ENCODE measurements at regions not wholly inside any gene's neighbourhood (a gene's known extent, or its start where the extent isn't known, plus 50 kb on each side); places are given as distances from the start of the nearest gene placed in this dataset.

DNA sequence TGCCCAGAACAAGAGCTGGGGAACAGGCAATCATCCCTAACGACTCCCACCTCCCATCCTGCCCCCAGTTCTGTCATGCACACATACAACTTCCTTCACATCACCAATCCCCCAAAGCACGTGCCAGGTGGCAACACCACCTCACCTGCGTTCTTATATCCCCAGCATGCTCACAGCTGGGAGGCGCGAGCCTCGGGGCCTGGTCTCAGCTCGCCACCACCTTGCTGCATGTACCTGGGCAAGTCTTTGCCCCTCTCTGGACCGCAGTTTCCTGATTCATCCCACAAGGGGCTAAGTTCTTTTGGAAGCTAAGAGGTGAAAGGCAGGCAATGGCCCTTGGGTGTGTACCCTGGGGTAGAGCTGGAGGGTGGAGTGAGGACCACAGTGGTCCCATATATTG is 119.2 kb upstream of the PJA1 start:
- Histone ChIP-seq H3K9me3 (ENCODE audit: control insufficient read depth, low read length) (no peaks in the 10 kb centered on the region), H3K27me3 (replicated peaks; ENCODE audit: control insufficient read depth, insufficient read depth, low read length, poor library complexity, severe bottlenecking) (no peaks in the 10 kb centered on the region), H3K4me3 (ENCODE audit: insufficient read depth, low read depth, low read length, poor library complexity, severe bottlenecking) (no peak overlapping the region), H3K27ac (ENCODE audit: insufficient read depth, low read length, poor library complexity, severe bottlenecking) (no peak overlapping the region), H3K36me3 (ENCODE audit: control insufficient read depth, insufficient read depth, low read length) (no peaks in the 10 kb centered on the region), H3K4me1 (ENCODE audit: control insufficient read depth, insufficient read depth, low read length, poor library complexity, severe bottlenecking) (peaks cover 4% of the 10 kb centered on the region)
- DNase-seq, result no peak

DNA sequence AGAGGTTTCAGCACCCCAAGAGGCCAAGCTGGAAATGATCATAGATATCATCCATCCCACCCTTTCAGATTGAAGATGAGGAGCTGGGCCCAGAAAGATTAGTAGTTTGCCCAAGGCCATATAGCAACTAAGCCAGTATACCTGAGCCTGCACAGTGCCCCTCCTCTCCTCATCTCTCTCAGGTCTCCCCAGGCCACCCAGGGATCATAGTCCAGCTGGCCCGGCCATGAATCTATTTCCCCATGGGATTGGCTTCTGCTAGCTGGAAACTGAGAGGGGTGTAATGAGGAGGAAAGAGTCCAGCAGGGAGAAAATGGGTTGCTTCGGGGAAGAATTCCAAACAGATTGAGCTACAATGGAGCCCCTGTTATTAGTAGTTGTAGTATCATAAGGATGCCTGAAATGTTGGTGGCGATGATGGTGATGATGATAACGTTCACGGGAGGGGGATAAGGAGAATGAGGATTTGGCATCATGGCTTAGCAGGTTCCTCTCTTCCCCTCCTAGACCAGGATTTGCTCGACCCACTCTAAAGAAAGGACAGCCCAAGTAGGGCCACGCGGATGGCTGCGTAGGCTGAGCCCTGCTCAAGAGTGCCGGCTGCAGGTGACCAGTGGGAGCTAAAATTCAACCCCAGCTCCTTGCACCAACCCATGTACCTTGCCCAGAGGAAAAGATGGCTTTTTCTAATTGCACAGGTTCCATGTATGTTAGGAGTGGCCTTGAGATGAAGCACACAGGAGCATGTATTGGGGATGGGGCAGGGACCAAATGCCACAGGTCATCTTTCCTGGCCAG is 117.8 kb upstream of the PJA1 start:
- no peak for DNase-seq
- Histone ChIP-seq H3K4me1 (ENCODE audit: control insufficient read depth, insufficient read depth, low read length, poor library complexity, severe bottlenecking) (peaks cover 4% of the 10 kb centered on the region), H3K9me3 (ENCODE audit: control insufficient read depth, low read length) (no peaks in the 10 kb centered on the region), H3K36me3 (ENCODE audit: control insufficient read depth, insufficient read depth, low read length) (no peaks in the 10 kb centered on the region), H3K27ac (ENCODE audit: insufficient read depth, low read length, poor library complexity, severe bottlenecking) (no peak overlapping the region), H3K27me3 (replicated peaks; ENCODE audit: control insufficient read depth, insufficient read depth, low read length, poor library complexity, severe bottlenecking) (no peaks in the 10 kb centered on the region), H3K4me3 (ENCODE audit: insufficient read depth, low read depth, low read length, poor library complexity, severe bottlenecking) (no peak overlapping the region)

DNA sequence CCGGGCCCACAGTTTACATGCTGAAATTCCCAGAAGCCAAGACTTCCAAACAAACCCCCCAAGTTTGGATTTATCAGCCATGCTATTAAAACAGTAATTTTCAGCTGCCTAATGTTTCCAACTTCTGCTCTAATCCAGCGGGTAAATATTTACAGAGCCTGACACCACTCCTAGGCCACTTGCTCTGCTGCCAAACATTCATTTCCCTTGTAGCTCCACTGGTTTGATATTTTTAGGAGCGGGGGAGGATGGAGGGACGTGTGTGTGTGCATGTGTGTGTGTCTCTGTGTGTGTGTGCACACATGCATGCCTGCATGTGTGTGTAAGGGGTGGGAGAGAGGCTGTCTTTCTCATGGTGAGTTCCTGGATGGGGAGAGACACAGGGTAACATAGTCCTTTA is 115.7 kb upstream of the PJA1 start:
- Histone ChIP-seq H3K9me3 (ENCODE audit: control insufficient read depth, low read length) (no peaks in the 10 kb centered on the region), H3K4me3 (ENCODE audit: insufficient read depth, low read depth, low read length, poor library complexity, severe bottlenecking) (no peak overlapping the region)

DNA sequence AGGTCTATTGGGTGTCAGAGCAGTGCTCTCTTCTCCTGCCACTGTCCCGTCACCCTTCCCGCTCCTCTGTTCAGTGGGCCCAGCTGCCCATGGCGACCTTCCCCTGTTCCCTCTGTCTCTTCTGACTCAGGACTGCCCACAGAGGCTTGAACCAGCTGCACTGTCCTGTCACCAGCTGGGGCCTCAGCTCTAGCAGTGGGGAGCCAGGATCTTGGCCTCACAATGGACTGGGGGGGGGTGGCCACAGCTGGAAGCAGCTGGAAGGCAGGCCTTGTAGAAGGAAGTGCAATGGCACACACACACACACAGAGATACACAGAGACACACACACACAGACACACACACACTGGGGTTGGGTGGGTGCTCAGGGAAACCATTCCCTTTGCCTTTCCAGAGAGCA is 114.0 kb upstream of the PJA1 start:
- Histone ChIP-seq H3K9me3 (ENCODE audit: control insufficient read depth, low read length) (no peaks in the 10 kb centered on the region), H3K4me3 (ENCODE audit: insufficient read depth, low read depth, low read length, poor library complexity, severe bottlenecking) (no peak overlapping the region), H3K36me3 (ENCODE audit: control insufficient read depth, insufficient read depth, low read length) (no peaks in the 10 kb centered on the region), H3K27ac (ENCODE audit: insufficient read depth, low read length, poor library complexity, severe bottlenecking) (no peak overlapping the region), H3K4me1 (ENCODE audit: control insufficient read depth, insufficient read depth, low read length, poor library complexity, severe bottlenecking) (no peaks in the 10 kb centered on the region), H3K27me3 (replicated peaks; ENCODE audit: control insufficient read depth, insufficient read depth, low read length, poor library complexity, severe bottlenecking) (no peaks in the 10 kb centered on the region)
- DNase-seq, result no peak

More for the DNA sequence above, 115.7 kb upstream of the PJA1 start:
- no peak for DNase-seq
- no peaks in the 10 kb centered on the region for H3K36me3 ChIP-seq (ENCODE audit: control insufficient read depth, insufficient read depth, low read length)
- H3K27me3 ChIP-seq (replicated peaks; ENCODE audit: control insufficient read depth, insufficient read depth, low read length, poor library complexity, severe bottlenecking), result no peaks in the 10 kb centered on the region
- peaks cover 2% of the 10 kb centered on the region for H3K4me1 ChIP-seq (ENCODE audit: control insufficient read depth, insufficient read depth, low read length, poor library complexity, severe bottlenecking)
- no peak overlapping the region for H3K27ac ChIP-seq (ENCODE audit: insufficient read depth, low read length, poor library complexity, severe bottlenecking)

DNA sequence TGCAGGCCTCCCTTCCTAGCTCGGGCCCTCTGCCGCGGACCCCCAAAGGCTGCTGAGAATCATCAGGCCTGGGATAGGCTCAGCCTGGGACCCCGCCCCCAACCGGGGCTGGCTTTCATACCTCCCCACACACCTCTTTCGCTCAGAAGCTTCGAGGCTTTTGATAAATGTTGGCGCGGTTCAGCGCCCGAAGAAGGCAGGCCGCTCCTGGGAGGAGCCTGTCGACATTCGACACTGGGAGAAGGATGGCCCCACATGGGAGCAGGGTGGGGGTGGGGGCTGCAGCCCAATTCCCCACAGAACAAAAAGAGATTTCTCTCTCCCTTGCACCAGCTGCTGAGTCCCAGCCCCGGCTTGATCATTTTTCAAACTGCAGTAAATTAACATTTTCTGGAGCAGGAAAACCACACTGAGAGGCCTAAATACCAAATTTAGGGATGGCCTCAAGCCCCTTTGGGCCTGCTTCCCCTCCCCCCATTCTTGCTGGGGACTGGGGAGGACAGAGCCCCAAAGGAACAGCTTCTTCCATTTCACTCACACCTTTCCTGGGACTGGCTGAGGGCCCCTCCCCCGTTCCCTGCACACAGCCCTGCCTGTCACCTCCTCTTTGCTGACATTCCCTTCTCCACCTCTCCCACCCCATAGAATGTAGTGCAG is 112.9 kb upstream of the PJA1 start:
- no peaks in the 10 kb centered on the region for H3K9me3 ChIP-seq (ENCODE audit: control insufficient read depth, low read length)
- DNase-seq, result no peak
- no peaks in the 10 kb centered on the region for H3K4me1 ChIP-seq (ENCODE audit: control insufficient read depth, insufficient read depth, low read length, poor library complexity, severe bottlenecking)
- H3K36me3 ChIP-seq (ENCODE audit: control insufficient read depth, insufficient read depth, low read length), result no peaks in the 10 kb centered on the region
- H3K27me3 ChIP-seq (replicated peaks; ENCODE audit: control insufficient read depth, insufficient read depth, low read length, poor library complexity, severe bottlenecking), result no peaks in the 10 kb centered on the region
- H3K4me3 ChIP-seq (ENCODE audit: insufficient read depth, low read depth, low read length, poor library complexity, severe bottlenecking), result no peak overlapping the region
- H3K27ac ChIP-seq (ENCODE audit: insufficient read depth, low read length, poor library complexity, severe bottlenecking), result no peak overlapping the region

DNA sequence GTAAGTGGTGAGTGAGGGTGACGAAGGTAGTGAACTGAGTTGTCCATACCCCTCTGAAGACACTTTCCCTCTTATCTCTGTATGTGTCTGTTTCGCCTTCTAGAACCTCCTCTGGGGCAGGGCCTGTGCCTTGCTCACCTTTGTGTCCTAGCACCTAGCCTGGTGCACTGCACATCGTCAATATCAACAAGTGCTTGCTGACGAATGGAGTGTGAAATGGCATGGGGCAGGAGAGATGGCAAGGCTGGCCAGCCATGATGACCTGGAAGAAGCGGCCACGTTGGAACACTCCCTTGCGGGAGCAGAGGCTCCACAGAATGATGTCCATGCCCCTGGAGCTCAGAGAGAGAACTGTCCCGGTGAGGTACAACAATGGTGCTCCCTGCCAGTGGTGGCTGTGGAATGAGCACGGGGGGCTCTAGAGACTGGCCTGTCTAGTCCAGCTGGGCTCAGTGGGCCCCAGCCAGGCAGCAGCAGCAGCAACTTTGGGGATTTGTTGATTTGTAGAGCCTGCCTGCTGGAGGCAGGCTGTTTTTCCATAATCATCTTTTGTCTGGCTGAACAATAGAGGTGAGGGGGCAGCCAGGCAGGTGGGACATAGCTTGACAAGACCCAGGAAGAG is 112.2 kb upstream of the PJA1 start:
- DNase-seq, result no peak
- Histone ChIP-seq H3K4me3 (ENCODE audit: insufficient read depth, low read depth, low read length, poor library complexity, severe bottlenecking) (no peak overlapping the region), H3K27me3 (replicated peaks; ENCODE audit: control insufficient read depth, insufficient read depth, low read length, poor library complexity, severe bottlenecking) (no peaks in the 10 kb centered on the region), H3K9me3 (ENCODE audit: control insufficient read depth, low read length) (no peaks in the 10 kb centered on the region), H3K4me1 (ENCODE audit: control insufficient read depth, insufficient read depth, low read length, poor library complexity, severe bottlenecking) (no peaks in the 10 kb centered on the region), H3K36me3 (ENCODE audit: control insufficient read depth, insufficient read depth, low read length) (no peaks in the 10 kb centered on the region), H3K27ac (ENCODE audit: insufficient read depth, low read length, poor library complexity, severe bottlenecking) (no peak overlapping the region)

DNA sequence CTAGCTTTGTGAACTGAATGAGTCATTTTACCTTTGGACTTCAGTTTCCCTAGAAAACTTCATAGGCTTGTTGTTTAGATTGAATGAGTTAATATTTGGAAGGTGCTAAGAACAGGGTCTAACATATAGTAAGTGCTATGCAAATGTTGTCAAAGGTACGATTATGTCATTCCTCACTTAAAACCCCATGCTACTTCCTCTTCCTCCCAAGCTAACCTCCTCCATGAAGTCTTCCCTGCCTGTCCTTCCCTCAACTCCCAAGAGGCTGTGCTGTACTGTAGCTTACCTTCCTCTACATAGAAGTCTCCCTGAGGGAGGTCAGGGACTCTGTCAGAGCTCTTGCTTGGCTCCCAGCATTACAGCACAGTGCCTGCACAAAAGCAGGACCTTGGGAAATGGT is 103.4 kb upstream of the PJA1 start:
- no peaks in the 10 kb centered on the region for H3K4me1 ChIP-seq (ENCODE audit: control insufficient read depth, insufficient read depth, low read length, poor library complexity, severe bottlenecking)
- no peaks in the 10 kb centered on the region for H3K27me3 ChIP-seq (replicated peaks; ENCODE audit: control insufficient read depth, insufficient read depth, low read length, poor library complexity, severe bottlenecking)
- no peak for DNase-seq
- H3K27ac ChIP-seq (ENCODE audit: insufficient read depth, low read length, poor library complexity, severe bottlenecking), result no peak overlapping the region
- H3K9me3 ChIP-seq (ENCODE audit: control insufficient read depth, low read length), result no peaks in the 10 kb centered on the region
- no peak overlapping the region for H3K4me3 ChIP-seq (ENCODE audit: insufficient read depth, low read depth, low read length, poor library complexity, severe bottlenecking)
- H3K36me3 ChIP-seq (ENCODE audit: control insufficient read depth, insufficient read depth, low read length), result no peaks in the 10 kb centered on the region

DNA sequence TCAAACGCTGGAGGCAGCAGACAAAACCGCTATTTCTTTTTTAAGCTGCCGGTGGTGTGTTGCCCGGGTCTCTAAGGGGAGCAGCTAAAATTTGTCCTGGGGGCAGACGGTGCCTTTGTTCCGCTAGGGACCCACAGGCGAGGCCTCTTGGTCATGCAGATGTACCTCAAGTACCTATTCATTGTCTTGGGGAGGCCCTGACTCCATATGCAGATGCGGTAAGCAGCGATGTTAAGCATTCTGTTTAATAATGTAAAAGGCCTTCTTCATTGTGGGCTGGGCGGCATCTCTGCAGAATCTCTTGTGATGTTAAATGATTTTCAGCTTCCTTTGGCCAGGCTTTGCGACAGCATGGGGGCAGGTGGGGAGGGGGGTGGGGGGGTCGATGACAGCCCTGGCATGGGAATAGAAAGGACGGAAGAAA is 98.9 kb upstream of the PJA1 start:
- no peak overlapping the region for H3K4me3 ChIP-seq (ENCODE audit: insufficient read depth, low read depth, low read length, poor library complexity, severe bottlenecking)
- no peak overlapping the region for H3K27ac ChIP-seq (ENCODE audit: insufficient read depth, low read length, poor library complexity, severe bottlenecking)
- H3K36me3 ChIP-seq (ENCODE audit: control insufficient read depth, insufficient read depth, low read length), result no peaks in the 10 kb centered on the region
- no peaks in the 10 kb centered on the region for H3K9me3 ChIP-seq (ENCODE audit: control insufficient read depth, low read length)
- H3K27me3 ChIP-seq (replicated peaks; ENCODE audit: control insufficient read depth, insufficient read depth, low read length, poor library complexity, severe bottlenecking), result peaks cover 3% of the 10 kb centered on the region
- H3K4me1 ChIP-seq (ENCODE audit: control insufficient read depth, insufficient read depth, low read length, poor library complexity, severe bottlenecking), result no peaks in the 10 kb centered on the region
- DNase-seq, result no peak

DNA sequence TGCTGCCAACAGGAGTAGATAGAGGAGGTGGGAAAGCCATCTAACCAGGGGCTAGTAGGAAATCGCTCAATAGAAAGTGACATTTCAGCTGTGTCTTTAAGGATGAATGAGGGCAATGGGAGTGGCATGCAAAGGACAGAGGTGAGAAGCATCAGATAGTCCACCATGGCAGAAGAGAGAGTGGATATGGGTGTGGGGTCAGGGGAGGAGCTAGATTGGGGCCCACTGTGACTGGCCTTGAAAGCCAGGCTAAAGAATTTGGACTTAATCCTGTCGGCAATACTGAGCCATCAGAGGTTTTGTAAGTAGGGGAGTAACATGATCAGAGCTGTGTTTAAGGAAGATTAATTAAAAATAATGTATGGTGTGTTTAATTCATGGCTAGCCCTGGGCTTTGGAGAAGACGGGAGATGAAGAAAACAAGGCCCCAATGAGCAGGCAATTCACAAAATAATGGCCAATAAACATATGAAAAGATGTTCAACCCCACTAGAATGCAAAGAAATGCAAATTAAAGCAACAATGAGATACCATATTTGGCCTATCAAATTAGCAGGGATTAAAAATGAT is 98.1 kb upstream of the PJA1 start:
- Histone ChIP-seq H3K36me3 (ENCODE audit: control insufficient read depth, insufficient read depth, low read length) (no peaks in the 10 kb centered on the region), H3K4me1 (ENCODE audit: control insufficient read depth, insufficient read depth, low read length, poor library complexity, severe bottlenecking) (no peaks in the 10 kb centered on the region), H3K4me3 (ENCODE audit: insufficient read depth, low read depth, low read length, poor library complexity, severe bottlenecking) (no peak overlapping the region), H3K9me3 (ENCODE audit: control insufficient read depth, low read length) (no peaks in the 10 kb centered on the region), H3K27me3 (replicated peaks; ENCODE audit: control insufficient read depth, insufficient read depth, low read length, poor library complexity, severe bottlenecking) (peaks cover 3% of the 10 kb centered on the region), H3K27ac (ENCODE audit: insufficient read depth, low read length, poor library complexity, severe bottlenecking) (no peak overlapping the region)
- no peak for DNase-seq

Data from effector memory CD4-positive, alpha-beta T cell (primary cell).